Testis (tissue), 2 donors: ENCODE measurements at regions not wholly inside any gene's neighbourhood (a gene's known extent, or its start where the extent isn't known, plus 50 kb on each side); places are given as distances from the start of the nearest gene placed in this dataset.

Experiments
- DNase-seq: peaks from one replicate; pipeline ENCODE4 v3.0.0-alpha.2; 2019
- H3K27ac ChIP-seq, 2 donors: fragments of 200-600 bp; sonication (generic); one replicate each; pipeline ENCODE4 v1.5.1; 2019
- H3K27me3 ChIP-seq: fragments of 200-600 bp; sonication (generic); one replicate; pipeline ENCODE4 v1.5.1; 2019
- H3K36me3 ChIP-seq: fragments of 200-600 bp; sonication (generic); one replicate; pipeline ENCODE4 v1.5.1; 2017; ENCODE audit warnings: low read depth; ENCODE audit errors: missing control alignments
- H3K4me1 ChIP-seq: fragments of 200-600 bp; sonication (generic); one replicate; pipeline ENCODE4 v1.5.1; 2019
- H3K4me3 ChIP-seq, 2 donors: fragments of 200-600 bp; sonication (generic); one replicate each; pipeline ENCODE4 v1.5.1; 2017 to 2019
- H3K9me3 ChIP-seq: fragments of 200-600 bp; sonication (generic); one replicate; pipeline ENCODE4 v1.5.1; 2017
- POLR2A ChIP-seq: fragments of 450-650 bp; IDR thresholded peaks from one replicate; pipeline ENCODE4 v1.6.1; 2017; ENCODE audit warnings: antibody characterized with exemption, mild to moderate bottlenecking, moderate library complexity
- WGBS, 2 donors: methylation state at CpG; one replicate each; pipeline ENCODE4 v1.1.5; 2018; 5-methylcytosine and 5-hydroxymethylcytosine counted together
- intact Hi-C: fragments of 100-400 bp; cut with DNase I; formaldehyde crosslinking; loops from one replicate; pipeline ENCODE4 v1.15.1; 2023; ENCODE audit warnings: low total_unique reads
- TF ChIP-seq, protein P1 (sequence below), 3 experiments: fragments of 450-650 bp in 2 of 3; fragments of 200-600 bp in 1 of 3; sonication (generic) in 1 of 3; IDR thresholded peaks; one replicate each; pipeline ENCODE4 v1.5.1; 2016 to 2019; ENCODE audit warnings: antibody characterized with exemption in 3 of 3, mild to moderate bottlenecking in 2 of 3, moderate library complexity in 1 of 3

DNA sequence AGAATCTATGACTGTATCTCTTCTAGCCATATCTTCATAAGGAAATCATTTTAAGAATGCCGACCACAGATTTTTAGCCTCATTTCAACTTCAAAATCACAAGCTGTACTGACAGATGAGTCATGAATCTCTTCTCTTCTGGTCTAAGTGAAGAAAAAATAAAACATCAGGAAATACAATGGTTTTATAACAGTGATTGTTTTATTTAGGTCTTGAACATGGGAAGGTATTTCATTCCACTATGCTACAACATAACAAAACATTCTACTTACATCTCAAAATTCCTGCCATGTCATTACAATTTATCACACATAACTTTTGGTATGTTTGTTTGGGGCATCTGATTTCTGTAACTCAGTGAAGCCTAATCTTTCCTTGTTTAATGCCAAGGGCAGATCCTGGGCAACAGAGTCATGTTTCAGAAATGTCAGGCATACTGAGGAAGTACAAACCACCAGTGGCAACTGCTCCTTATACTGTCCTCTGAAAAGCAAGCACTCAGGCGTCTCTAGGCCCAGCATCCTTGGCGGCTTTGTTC is 325.0 kb downstream of the PDHA2 start:
- Histone ChIP-seq H3K4me1 (no peaks in the 10 kb centered on the region), H3K27ac (no peak overlapping the region), H3K27me3 (no peaks in the 10 kb centered on the region), H3K36me3 (no peaks in the 10 kb centered on the region), H3K4me3 (no peak overlapping the region), H3K9me3 (no peaks in the 10 kb centered on the region)
- TF ChIP-seq, protein P1, sequence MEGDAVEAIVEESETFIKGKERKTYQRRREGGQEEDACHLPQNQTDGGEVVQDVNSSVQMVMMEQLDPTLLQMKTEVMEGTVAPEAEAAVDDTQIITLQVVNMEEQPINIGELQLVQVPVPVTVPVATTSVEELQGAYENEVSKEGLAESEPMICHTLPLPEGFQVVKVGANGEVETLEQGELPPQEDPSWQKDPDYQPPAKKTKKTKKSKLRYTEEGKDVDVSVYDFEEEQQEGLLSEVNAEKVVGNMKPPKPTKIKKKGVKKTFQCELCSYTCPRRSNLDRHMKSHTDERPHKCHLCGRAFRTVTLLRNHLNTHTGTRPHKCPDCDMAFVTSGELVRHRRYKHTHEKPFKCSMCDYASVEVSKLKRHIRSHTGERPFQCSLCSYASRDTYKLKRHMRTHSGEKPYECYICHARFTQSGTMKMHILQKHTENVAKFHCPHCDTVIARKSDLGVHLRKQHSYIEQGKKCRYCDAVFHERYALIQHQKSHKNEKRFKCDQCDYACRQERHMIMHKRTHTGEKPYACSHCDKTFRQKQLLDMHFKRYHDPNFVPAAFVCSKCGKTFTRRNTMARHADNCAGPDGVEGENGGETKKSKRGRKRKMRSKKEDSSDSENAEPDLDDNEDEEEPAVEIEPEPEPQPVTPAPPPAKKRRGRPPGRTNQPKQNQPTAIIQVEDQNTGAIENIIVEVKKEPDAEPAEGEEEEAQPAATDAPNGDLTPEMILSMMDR (IDR thresholded peaks at IDR 0.05) = no peak
- no peak for TF ChIP-seq POLR2A
- intact Hi-C loops = no loop called here
- DNase-seq = no peak
- WGBS, 2 donors = 78 to 86% methylated on average over 3 of the region's 3 CpGs

DNA sequence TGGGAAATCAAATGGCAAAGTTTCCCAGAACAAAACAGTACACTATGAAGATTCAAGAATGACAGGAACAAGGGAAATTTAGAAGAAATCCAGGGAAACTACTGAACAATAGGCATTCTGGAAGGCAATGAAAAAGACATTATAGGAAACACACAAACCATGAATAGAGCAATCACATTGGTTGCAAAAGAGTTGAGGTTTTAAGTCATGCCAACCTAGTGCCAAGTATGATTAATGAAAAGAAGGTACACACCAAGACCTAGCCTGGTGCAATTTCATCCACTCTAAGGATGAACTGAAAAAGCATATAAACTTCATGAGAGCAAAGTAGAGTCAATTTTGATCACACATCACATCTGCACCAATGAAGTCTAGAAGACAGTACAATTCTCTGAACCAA is 326.9 kb downstream of the PDHA2 start:
- intact Hi-C loops = no loop called here
- no peaks in the 10 kb centered on the region for H3K36me3 ChIP-seq
- H3K4me3 ChIP-seq = no peak overlapping the region
- H3K9me3 ChIP-seq = no peaks in the 10 kb centered on the region
- DNase-seq = no peak
- TF ChIP-seq, protein P1 (IDR thresholded peaks at IDR 0.05) = no peak
- TF ChIP-seq POLR2A = no peak
- H3K27me3 ChIP-seq = no peaks in the 10 kb centered on the region
- H3K4me1 ChIP-seq = no peaks in the 10 kb centered on the region
- no peak overlapping the region for H3K27ac ChIP-seq

DNA sequence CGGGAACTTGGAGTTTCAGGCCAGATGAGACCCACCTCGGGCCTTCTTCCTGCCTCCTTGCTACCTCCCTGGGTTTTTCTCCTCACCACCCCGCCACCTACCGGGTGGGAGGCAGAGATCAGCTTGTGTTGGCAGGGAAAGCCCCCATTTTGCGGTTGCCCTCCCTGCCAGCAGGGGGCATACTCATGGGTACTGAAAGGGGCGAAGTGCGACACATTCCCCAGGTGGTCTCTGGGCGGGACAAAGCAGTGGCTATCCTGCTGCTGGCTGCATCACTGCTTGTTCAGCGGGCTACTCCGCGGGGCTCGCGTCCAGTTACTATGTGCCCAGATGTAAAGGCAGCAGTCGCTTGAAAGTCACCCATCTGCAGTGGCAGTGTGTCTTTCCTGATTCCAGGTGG is 330.3 kb downstream of the PDHA2 start:
- no peaks in the 10 kb centered on the region for H3K36me3 ChIP-seq
- no peaks in the 10 kb centered on the region for H3K27me3 ChIP-seq
- peak; percentile 64 for DNase-seq
- intact Hi-C loops = no loop called here
- no peak overlapping the region for H3K27ac ChIP-seq
- peak overlapping the region; percentile 19 to 29 for H3K4me3 ChIP-seq
- TF ChIP-seq POLR2A = no peak
- TF ChIP-seq, protein P1 (IDR thresholded peaks at IDR 0.05) = peak in 2 of 3 experiments; percentile 26 to 27
- no peaks in the 10 kb centered on the region for H3K4me1 ChIP-seq
- 62 to 75% methylated on average over 9 to 14 of the region's 14 CpGs for WGBS, 2 donors
- no peaks in the 10 kb centered on the region for H3K9me3 ChIP-seq

GRCh38 chr4:96173756-96174155 is 333.9 kb downstream of the PDHA2 start:
- no peak for DNase-seq
- Histone ChIP-seq H3K9me3 (no peaks in the 10 kb centered on the region), H3K36me3 (no peaks in the 10 kb centered on the region), H3K4me3 (no peak overlapping the region), H3K27ac (no peak overlapping the region), H3K27me3 (no peaks in the 10 kb centered on the region), H3K4me1 (no peaks in the 10 kb centered on the region)
- 69 to 71% methylated on average over 3 of the region's 3 CpGs for WGBS, 2 donors
- intact Hi-C loops = no loop called here
- TF ChIP-seq POLR2A = no peak
- TF ChIP-seq, protein P1 (IDR thresholded peaks at IDR 0.05) = no peak

- H3K9me3 ChIP-seq = no peaks in the 10 kb centered on the region
- H3K27me3 ChIP-seq = no peaks in the 10 kb centered on the region
- 51 to 55% methylated on average over 4 of the region's 4 CpGs for WGBS, 2 donors
- no peak overlapping the region for H3K27ac ChIP-seq
- intact Hi-C loops = no loop called here
- DNase-seq = no peak
- no peaks in the 10 kb centered on the region for H3K36me3 ChIP-seq
- H3K4me1 ChIP-seq = no peaks in the 10 kb centered on the region
- no peak for TF ChIP-seq POLR2A
- TF ChIP-seq, protein P1 (IDR thresholded peaks at IDR 0.05) = no peak
- H3K4me3 ChIP-seq = no peak overlapping the region
These were observed 336.0 kb downstream of the PDHA2 start for GRCh38 chr4:96175871-96176270.
